ENCODE measurements at regions not wholly inside any gene's neighbourhood (a gene's known extent, or its start where the extent isn't known, plus 50 kb on each side); places are given as distances from the start of the nearest gene placed in this dataset.
"Not testable (repeated sequence)": the region's sequence is repeated elsewhere in the genome, so short reads cannot be mapped to it uniquely, and the experiment has no call there.

DNA sequence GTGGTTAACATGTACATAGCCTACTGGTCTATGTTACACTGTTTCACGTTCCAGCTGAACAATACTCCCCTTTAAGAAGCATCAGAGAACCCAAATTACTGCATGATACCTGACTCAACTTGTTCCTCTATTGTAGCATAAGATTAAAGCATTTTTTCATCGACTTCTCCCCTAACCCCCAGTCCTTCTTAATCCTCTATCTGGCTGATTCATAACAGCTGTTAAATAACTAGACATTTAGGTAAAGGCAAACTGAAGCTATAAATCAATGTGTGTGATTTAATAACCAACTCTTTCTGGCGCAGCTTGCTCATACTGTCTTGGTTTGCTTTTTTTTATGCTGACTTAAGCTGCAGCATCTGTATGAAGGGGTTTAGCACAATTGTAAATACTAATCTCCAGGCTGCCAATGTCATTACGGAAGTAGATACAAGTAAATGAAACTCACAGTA is 94.2 kb upstream of the MTAP start:
- no peak for DNase-seq

- no peak for DNase-seq
Observed at GRCh38 chr9:21708856-21709255, 93.6 kb upstream of the MTAP start.

DNA sequence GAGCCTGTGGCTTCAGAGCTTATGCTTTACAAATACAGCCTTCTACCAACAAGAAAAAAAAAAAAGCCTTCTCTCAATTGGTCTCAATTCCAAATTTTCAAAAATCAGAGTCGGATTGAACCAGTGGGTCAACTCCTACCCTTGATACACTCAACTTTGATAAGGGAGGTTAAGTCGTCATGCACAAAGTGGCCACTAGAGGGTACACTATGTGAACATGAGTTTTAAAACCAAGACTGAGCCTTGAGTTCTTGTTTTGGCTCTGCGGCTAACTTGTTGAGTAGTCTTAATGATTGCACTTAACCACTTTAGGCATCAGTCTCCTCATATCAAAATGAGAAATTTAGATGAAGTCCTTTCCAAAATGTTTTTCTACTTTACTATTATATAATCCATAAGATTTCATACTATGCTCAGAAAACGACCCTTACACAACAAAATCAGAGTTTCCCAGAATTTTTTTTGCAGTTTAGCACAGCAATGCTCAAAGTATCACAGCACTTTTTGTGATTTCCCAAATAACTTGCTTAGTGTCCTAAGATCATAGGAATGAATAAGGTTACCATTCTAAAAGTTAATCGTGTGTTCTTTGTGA is 92.9 kb upstream of the MTAP start:
- DNase-seq: no peak

GRCh38 chr9:21710548-21711191 is 91.8 kb upstream of the MTAP start:
- DNase-seq: no peak

GRCh38 chr9:21711504-21711903 is 90.9 kb upstream of the MTAP start:
- no peak for DNase-seq

DNA sequence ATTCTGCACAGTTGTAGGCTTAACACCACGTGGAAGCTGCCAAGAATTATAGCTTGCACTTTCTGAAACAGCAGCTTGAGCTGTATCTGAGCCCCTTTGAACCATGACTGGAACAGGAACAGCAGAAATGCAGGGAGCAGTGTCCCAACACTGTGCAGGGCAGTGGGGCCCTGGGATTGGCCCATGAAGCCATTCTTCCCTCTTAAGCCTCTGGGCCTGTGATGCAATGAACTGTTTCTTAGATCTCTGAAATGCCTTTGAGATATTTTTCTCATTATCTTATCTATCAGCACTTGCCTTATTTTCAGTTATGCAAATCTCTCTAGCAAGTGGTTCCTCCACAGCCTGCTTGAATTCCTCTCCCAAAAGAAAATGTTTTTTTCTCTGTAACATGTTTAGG is 87.0 kb upstream of the MTAP start:
- no peak for DNase-seq

- DNase-seq: no peak
Observed at GRCh38 chr9:21720758-21721157, 81.7 kb upstream of the MTAP start.

DNA sequence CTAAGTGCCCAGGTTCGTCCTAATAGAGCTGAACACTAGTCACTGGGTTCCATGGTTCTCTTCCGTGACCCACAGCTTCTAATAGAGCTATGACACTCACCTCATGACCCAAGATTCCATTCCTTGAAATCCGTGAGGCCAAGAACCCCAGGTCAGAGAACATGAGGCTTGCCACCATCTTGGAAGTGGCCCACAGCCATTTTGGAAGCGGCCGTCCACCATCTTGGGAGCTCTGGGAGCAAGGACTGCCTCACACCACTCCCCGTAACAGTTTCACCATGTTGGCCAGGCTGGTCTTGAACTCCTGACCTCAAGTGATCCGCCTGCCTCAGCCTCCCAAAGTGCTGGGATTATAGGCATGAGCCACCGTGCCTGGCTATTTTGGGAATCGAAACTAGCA is 75.0 kb upstream of the MTAP start:
- DNase-seq: not testable (repeated sequence)

DNA sequence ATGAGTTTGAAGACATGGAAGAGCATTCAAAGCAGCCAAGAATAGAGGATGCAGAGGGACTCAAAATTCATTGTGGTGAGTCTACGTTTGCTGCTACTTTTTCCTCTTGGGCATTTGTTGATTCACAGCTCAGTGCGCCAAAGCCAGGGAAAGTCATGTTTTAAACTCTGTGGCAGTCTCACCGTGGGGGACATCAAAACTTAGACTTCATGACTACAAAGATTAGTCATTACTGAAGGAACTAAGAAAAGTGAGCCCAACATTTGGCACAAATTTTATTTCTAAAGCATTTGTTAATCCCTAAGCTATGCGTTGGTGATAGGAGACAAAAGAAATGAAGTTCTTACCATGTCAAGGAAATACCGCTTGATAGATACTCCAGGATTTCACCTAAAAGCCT is 73.7 kb upstream of the MTAP start:
- no peak for DNase-seq

GRCh38 chr9:21729648-21730047 is 72.8 kb upstream of the MTAP start:
- no peak for DNase-seq

DNA sequence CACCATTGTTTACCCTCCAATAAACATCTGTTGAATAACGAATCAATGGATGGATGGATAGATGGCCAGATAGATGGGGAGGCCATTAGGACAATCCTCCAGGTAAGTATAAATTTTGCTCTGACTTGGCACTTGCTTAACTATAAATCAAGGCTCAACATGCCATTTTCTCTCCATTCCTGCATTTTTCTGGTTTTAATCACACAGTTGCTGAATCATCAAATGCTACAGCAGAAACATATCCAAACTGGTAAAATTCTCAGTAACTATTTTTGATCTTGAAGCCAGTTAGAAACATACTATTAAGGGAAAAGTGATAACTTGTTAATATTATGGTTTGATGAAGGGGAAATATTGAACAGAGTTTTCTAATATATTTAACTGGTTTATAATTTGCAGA is 71.5 kb upstream of the MTAP start:
- no peak for DNase-seq

- DNase-seq: no peak
Observed at GRCh38 chr9:21741151-21741550, 61.3 kb upstream of the MTAP start.

- DNase-seq: no peak
Observed at GRCh38 chr9:21744320-21744719, 58.1 kb upstream of the MTAP start.

DNA sequence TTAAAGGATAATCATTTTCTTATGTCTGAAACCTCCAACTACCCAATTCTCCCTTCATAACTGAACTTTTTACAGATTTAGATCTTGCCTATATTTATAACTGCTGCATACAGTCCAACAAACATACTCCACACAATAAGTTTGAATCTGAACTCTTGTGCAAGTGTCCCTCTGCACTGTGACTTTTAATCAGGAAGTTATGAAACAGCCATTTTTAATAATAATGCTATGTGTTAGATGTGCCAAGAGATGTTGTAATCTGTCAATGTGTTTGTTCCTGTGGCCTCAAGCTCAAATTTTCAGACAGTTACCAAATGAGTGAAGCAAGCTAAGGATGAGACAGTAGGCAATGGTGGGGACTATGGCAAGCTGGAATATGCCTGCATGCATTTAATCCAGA is 57.6 kb upstream of the MTAP start:
- DNase-seq: no peak

DNA sequence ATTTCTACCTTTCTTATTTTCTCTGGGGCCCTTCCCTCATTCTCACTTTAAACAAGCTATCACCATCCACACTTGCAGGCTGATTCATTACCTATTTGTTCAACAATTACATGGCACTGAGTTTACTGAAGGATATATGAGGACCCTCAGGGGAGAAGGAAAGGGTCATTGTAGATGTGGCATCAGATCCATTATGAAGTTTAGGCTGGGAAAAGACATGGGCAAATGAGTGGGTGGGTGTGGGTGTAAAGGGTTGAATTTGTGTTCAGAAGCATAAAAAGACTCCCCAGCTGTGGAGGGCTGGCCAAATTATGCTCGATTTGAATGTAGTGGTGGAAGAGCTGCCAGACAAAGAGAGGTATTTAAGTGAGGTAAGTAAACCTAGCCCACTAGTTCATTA is 55.9 kb upstream of the MTAP start:
- no peak for DNase-seq

- DNase-seq: no peak
Observed at GRCh38 chr9:21747175-21747574, 55.3 kb upstream of the MTAP start.

DNA sequence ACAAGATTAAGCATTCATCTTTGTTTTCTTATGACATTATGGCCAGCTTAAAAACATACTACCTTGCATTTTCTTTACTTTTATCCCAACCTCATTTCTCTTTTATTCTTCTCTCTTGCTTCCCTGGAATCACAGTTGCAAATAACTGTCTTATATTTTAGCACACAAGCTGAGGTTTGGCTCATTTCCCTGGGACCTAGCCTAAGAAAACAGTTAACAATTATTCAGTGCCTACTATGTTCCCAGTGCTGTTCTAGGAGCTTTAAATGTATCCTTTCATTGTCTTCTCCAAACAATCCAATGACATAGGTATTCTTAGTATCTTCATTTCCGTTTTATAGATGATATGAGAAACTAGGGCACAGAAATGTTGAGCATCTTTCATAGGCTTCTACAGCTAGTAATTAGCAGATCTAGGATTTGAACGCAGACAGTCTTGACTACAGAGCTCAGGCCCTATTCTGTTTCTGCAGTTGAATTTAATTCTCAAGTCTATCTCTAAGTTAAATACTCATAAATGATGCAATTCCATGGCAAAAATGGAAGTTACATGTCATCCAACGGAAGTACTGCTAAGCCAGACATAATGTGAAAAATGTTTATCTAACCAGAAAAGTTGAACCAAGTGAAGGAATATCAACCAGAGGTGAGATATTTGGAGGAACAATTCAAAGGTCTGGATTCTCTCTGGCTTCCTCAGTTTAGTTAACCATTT is 52.3 kb upstream of the MTAP start:
- DNase-seq: no peak

DNA sequence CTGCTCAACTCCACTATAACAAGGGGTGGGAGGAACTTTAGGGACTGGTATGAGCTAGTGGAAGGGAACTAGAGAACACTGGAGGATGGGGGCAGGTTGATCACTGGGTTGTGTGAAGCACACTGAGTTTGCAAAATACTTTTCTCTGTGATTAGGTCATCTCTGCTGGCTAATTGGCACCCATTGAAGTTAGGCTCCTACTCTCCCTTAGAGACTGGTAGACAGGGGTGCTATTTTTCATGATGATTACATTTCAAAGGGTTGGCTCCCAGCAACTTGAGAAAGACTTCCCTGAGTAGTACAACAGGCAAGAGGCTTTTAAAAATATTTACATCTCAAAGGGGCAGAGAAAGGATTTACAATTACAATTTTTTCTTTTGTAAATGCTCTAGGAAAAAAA is 50.4 kb upstream of the MTAP start:
- no peak for DNase-seq

Measured in DMS153 (cell line).